Dermis microvascular lymphatic vessel endothelial cell (primary cell): ENCODE measurements at regions not wholly inside any gene's neighbourhood (a gene's known extent, or its start where the extent isn't known, plus 50 kb on each side); places are given as distances from the start of the nearest gene placed in this dataset.
A peak's percentile ranks its signal among the peaks of the same experiment; 100 is the strongest.
"Not testable (repeated sequence)": the region's sequence is repeated elsewhere in the genome, so short reads cannot be mapped to it uniquely, and the experiment has no call there.

ENCODE experiments used
- DNase-seq, 2 donors: peaks; one replicate each; pipeline versions ENCODE4 v3.0.0 to v3.0.0-alpha.2; 2010; ENCODE audit warnings: low read depth in 2 of 2

DNA sequence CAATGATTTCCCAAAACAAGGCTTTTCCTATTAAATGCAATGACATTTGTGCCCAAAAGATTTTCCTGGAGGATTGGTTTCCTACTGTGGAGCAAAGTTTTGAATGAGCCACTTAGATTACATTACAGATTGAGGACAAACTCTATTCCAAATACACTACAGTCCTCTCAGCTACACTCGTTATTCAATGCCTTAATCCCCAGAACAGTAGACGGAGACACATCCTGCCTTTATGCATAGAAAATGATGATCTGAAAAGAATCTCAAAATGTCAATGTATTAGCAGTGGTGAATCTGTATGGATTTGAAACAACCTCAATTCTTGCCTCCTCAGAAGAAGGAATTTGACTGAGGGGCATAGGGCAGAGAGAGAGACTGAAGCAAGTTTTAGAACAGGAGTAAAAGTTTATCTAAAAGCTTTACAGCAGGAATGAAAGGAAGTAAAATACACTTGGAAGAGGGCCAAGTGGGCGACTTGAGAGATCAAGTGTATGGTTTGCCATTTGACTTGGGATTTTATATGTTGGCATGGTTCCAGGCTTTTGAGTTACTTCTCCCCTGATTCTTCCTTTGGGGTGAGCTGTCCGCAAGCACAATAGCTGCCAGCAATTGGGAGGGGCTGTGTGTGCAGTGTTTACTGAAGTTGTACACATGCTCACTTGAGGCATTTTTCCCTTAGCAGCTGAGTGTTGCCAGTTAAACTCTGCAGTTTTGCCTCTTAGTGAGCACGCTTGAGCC is 891.9 kb upstream of the MBL2 start:
- DNase-seq = peak in 1 of 2 donors; percentile 3

DNA sequence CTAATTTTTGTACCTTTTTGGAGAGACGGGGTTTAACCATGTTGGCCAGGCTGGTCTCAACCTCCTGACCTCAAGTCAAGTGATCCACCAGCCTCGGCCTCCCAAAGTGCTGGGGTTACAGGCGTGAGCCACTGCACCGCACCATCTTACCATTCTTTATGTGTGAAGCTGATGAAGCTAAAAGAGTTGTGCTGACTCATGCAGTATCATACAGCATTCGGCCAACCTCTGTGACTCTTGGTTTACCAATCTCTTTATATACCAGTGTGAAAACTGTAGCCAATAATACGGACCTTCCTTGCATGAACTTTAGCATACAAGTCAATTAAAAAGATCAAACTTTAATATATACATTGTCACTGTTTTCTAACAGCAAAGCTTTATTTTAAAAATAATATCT is 878.2 kb upstream of the MBL2 start:
- DNase-seq = no peak

DNA sequence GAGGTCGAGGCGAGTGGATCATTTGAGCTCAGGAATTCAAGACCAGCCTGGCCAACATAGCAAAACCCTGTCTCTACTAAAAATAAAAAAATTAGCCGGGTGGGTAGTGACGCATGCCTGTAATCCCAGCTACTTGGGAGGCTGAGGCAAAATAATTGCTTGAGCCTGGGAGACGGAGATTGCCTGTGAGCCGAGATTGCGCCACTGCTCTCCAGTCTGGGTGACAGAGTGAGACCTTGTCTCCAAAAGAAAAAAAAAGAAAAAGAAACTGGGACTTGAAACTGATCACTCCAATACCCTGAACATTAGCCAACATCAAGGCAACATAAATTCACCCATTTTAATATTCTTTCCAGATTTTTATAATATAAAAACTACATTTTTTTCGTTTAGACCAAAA is 874.6 kb upstream of the MBL2 start:
- not testable (repeated sequence) for DNase-seq

DNA sequence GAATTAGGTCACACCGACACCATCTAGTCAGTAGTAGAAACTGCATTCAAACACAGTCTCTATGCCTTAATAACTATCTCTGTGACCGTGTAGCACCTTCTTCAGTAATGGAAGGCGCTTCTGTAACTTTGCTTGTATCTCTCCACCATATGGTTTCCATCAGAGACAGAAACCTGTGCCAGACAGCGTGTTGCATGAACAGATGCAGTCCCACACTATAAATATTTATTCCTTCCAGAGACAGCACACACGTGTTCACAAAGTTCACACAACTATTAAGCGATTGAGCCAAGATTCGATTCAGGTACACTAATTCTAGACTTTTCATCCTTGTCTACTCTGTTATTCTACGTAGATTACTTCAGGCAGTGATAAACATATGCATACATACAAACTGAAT is 873.9 kb upstream of the MBL2 start:
- no peak for DNase-seq

DNA sequence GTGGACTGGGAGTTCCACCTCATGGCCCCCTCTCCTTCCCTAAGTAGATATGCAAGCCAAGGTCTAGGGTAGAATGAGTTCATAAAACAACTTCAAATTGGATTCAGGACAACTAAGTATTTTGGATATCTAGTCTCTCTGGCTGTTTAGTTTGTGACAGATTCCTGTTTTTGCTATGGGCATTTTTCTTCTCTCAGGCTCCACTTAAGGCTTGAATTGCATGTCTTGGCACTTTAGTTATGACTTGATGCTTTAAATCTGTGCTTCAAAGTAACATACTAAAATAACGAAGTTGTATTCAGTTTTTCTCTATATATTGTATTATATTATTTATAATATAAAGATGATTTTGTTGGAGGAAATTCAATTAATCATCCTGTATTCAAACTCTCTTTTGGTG is 873.4 kb upstream of the MBL2 start:
- DNase-seq = no peak

- DNase-seq = no peak
These were observed 865.4 kb upstream of the MBL2 start for GRCh38 chr10:53638006-53638405.

DNA sequence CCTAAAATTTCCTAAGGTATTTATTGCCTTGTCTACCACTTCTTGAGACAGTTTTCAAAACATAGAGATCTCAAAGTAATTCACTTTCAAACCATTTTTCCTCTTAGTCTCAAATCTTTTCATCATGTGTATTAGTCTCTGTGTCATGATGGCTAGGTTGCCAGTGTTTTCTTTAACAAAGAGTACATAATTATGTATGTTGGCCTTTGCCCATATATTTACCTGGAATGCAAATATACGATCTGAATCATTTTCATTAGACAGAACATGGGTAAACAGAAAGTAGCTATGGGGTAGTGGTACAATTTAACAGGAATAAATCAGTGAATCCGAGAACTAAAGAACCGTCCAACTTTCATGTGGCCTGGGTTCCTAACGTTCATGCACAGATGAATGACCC is 852.1 kb upstream of the MBL2 start:
- DNase-seq = no peak

DNA sequence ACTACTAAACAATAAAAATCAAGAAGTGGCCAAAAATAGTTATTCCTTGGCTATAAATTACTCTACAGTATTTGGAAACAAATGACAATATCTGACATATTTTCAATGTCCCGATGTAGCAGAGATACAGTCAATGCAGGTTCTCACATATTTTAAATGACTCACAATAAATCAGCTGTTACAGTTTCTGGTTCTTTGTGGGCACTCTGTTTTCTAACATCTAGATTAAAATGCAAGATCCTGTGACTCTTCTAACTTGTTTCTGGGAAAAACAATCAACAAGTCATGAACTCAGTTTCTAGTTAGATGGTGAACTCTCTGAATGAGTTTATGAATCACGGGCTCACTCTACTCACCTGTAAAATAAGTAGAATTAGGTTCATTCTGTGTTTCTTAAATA is 849.6 kb upstream of the MBL2 start:
- DNase-seq = no peak

GRCh38 chr10:53619671-53620070 is 847.1 kb upstream of the MBL2 start:
- no peak for DNase-seq

DNA sequence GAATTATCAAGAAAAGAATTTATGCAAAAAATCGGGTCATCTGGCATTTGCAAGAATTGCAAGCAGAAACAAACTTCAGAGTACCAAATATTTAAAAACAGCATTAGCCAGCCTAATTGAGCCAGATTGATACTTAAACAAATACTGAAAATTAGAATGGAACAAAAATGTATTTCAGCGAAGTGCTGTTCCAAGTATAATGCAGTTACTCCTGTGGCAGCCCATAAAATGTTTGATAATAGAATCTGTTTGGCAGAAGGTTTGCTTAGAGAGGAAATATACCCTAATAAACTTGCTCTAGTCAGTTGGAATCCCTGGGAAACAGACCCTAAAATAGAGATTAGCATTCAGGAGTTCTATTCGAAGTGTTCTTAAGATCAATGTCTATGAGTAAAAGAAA is 835.1 kb upstream of the MBL2 start:
- DNase-seq = no peak

DNA sequence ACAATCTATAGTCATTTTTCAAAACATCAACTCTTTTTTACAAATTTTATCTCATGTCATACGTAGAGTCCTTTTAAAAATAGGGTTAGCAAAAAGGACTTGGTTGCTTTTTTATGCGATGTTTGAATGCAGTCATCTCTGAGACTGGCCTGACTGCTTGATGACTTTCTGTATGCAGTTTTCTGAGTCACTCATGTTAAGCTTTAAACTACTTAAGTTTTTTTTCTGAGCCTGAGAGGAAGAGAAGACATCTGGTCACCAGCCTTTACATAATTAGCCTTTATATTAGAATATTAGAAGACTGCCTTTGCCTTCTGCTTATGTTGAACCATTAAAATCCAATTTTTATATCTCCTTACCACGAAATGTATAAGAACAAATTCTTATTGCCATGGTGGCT is 834.4 kb upstream of the MBL2 start:
- DNase-seq = no peak

GRCh38 chr10:53601260-53601875 is 828.8 kb upstream of the MBL2 start:
- peak; percentile 10 to 50 for DNase-seq

DNA sequence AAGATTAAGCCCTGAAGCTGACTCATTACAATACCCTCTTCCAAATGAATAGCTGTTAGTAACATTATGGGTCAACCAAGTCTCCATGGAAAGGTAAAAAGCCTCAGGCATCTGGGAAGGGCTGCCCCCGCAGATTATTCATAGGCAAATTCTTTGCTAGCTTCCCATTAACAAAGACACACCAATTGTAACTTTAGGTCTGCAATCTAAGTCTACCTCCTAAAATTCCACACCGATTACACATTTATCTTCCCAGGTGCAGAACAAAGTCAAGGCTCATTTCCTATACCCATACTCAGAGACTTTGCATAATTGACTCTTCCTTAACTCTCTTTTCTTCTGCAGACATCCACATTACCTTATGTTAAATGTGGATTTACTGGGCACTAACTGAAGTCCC is 826.3 kb upstream of the MBL2 start:
- no peak for DNase-seq

DNA sequence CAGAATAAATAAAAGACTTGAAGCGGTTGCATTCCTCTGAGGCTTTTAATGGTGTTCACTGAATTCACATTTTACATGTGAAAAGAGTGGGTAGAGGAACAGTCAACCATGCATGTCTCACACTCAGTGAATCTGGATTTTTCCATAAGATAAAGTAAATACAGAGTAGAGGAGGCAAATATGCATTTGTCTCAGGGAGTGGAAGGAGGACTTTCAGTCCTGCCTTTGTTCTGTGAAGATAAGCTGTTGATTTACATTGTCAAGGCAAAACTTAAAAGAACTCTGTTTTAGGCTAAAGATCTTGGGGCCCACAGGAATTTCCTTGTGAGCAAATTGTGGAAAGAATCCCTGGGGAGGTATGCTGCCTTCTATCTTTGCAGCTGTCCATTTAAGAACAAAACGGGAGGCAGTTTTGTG is 825.3 kb upstream of the MBL2 start:
- DNase-seq = no peak

DNA sequence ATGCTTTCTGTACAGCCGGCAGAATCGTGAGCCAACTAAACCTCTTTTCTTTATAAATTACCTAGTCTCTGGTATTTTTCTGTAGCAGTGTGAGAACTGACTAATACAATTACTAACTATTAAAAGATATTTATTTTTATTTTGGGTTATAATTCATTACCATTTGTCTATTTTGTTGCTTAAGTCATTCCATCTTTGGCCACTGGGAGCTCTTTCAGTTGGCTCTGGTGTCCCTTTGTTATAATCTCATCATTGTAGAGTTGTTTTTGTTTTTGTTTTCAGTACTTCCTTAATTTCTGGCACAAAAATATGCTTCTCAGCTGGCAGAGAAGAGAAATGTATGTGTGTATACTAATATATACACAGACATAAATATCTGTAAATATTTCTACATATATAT is 807.9 kb upstream of the MBL2 start:
- no peak for DNase-seq

DNA sequence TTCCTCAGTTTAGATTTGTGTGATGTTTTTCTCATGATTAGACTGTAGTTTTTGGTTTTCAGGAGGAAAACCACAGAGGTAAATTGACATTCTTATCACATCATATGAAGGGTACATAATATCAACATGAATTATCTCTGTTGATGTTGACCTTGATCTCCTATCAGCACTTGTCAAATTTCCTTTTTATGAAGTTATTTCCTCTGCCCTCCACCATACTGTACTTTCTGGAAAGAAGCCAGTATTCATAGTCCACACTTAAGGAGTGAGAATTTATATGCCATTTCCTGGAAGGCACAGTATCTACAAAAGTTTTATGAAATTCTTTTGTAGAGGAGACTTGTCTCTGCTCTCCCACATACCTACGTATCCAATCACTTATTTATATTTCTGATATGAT is 807.2 kb upstream of the MBL2 start:
- peak in 1 of 2 donors; percentile 80 for DNase-seq

- no peak for DNase-seq
These were observed 801.4 kb upstream of the MBL2 start for GRCh38 chr10:53574024-53574423.

- DNase-seq = no peak
These were observed 800.9 kb upstream of the MBL2 start for GRCh38 chr10:53573498-53573897.

- no peak for DNase-seq
These were observed 800.2 kb upstream of the MBL2 start for GRCh38 chr10:53572799-53573198.

- no peak for DNase-seq
These were observed 797.6 kb upstream of the MBL2 start for GRCh38 chr10:53570221-53570620.

GRCh38 chr10:53569455-53569854 is 796.9 kb upstream of the MBL2 start:
- DNase-seq = no peak

GRCh38 chr10:53548664-53549063 is 776.1 kb upstream of the MBL2 start:
- no peak for DNase-seq

GRCh38 chr10:53547364-53547763 is 774.8 kb upstream of the MBL2 start:
- DNase-seq = no peak

DNA sequence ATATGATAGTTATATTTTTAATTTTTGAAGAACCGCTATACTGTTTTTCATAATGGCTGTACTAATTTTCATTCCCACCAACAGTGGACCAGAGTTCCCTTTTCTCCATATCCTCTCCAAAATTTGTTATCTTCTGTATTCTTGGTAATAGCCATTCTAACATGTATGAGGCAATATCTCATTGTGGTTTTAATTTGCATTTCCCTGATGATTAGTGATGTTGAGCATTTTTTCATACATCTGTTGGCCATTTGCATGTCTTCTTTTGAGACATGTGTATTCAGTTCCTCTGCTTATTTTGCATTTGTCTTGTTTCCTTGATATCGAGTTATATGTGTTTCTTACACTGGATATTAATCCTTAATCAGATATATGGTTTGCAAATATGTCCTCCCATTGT is 770.8 kb upstream of the MBL2 start:
- no peak for DNase-seq
